Neural crest cell (in vitro differentiated cells): ENCODE measurements at regions not wholly inside any gene's neighbourhood (a gene's known extent, or its start where the extent isn't known, plus 50 kb on each side); places are given as distances from the start of the nearest gene placed in this dataset.
"Not testable (repeated sequence)": the region's sequence is repeated elsewhere in the genome, so short reads cannot be mapped to it uniquely, and the experiment has no call there.

Experiments
- DNase-seq: peaks from one replicate; pipeline ENCODE4 v3.0.0; 2021; ENCODE audit warnings: low read depth, mixed read lengths, low spot score
- H3K27ac Mint-ChIP-seq: one replicate; pipeline ENCODE4 v1.8.0; 2021; ENCODE audit warnings: mild to moderate bottlenecking, mixed read lengths; ENCODE audit not compliant: unreplicated experiment
- H3K27me3 Mint-ChIP-seq: 2 replicates; pipeline ENCODE4 v1.8.0; 2021; ENCODE audit warnings: low read depth, mild to moderate bottlenecking, mixed read lengths
- H3K36me3 Mint-ChIP-seq: 2 replicates; pipeline ENCODE4 v1.8.0; 2021; ENCODE audit warnings: low read depth, mild to moderate bottlenecking, mixed read lengths
- H3K4me1 Mint-ChIP-seq: 2 replicates; pipeline ENCODE4 v1.8.0; 2021; ENCODE audit warnings: mixed read lengths
- H3K4me3 Mint-ChIP-seq: one replicate; pipeline ENCODE4 v1.8.0; 2021; ENCODE audit warnings: mild to moderate bottlenecking, mixed read lengths
- H3K9me3 Mint-ChIP-seq: 2 replicates; pipeline ENCODE4 v1.8.0; 2021; ENCODE audit warnings: mixed read lengths
- CTCF ChIP-seq: fragments of 200-600 bp; sonication (generic); conservative IDR thresholded peaks from 2 replicates; pipeline ENCODE4 v1.5.0; 2021; ENCODE audit warnings: antibody characterized with exemption, mild to moderate bottlenecking

GRCh38 chr11:133636711-133637355 is 104.5 kb upstream of the OPCML start:
- TF ChIP-seq CTCF = no peak
- Mint-ChIP-seq H3K36me3 (peaks cover 2% of the 10 kb centered on the region), H3K27ac (no peak overlapping the region), H3K27me3 (no peaks in the 10 kb centered on the region), H3K4me1 (peaks cover 29% of the 10 kb centered on the region), H3K4me3 (no peak overlapping the region), H3K9me3 (peaks cover 2% of the 10 kb centered on the region)
- no peak for DNase-seq

DNA sequence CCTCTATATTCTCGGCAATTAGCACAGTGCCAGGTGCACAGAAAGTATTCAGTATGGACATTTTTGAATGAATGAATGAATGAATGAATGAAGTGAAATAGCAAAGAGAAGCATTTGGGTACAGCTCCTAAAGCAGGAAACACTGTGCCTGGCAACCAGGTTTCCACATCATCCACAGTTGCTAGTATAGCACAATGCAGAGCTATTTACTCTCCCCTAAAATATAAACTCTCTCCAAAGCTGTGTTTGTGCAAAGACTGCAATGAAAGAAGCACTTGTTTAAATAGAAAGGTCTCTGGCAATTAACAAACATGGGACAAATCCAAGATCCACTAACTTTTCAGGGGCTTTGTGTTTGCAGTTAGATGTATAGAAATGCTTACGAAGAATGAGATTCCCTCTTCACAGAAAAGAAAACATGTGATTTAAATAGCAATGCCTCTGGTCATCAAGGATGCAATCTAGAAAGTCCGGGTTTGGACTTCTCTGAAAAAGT is 103.0 kb upstream of the OPCML start:
- H3K36me3 Mint-ChIP-seq = no peaks in the 10 kb centered on the region
- peaks cover 24% of the 10 kb centered on the region for H3K4me1 Mint-ChIP-seq
- no peak for TF ChIP-seq CTCF
- no peaks in the 10 kb centered on the region for H3K27me3 Mint-ChIP-seq
- no peak overlapping the region for H3K4me3 Mint-ChIP-seq
- DNase-seq = no peak
- no peak overlapping the region for H3K27ac Mint-ChIP-seq
- H3K9me3 Mint-ChIP-seq = peaks cover 2% of the 10 kb centered on the region

DNA sequence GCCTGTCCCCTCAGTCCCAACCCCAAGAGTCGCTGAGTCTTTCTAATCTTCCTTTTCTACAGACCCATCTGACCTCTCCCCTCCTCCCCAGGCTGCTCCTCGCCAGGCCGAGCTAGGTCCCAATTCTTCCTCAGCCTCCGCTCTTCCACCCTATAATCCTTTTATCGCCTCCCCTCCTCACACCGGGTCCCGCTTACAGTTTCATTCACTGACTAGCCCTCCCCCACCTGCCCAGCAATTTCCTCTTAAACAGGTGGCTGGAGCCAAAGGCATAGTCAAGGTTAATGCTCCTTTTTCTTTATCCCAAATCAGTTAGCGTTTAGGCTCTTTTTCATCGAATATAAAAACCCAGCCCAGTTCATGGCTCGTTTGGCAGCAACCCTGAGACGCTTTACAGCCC is 96.1 kb upstream of the OPCML start:
- H3K27ac Mint-ChIP-seq, DNase-seq, H3K27me3 Mint-ChIP-seq, H3K4me3 Mint-ChIP-seq, H3K36me3 Mint-ChIP-seq, H3K4me1 Mint-ChIP-seq, H3K9me3 Mint-ChIP-seq: not testable (repeated sequence)

- no peak for TF ChIP-seq CTCF
- H3K4me1 Mint-ChIP-seq = no peaks in the 10 kb centered on the region
- no peaks in the 10 kb centered on the region for H3K27me3 Mint-ChIP-seq
- H3K36me3 Mint-ChIP-seq = peaks cover 5% of the 10 kb centered on the region
- peaks cover 5% of the 10 kb centered on the region for H3K9me3 Mint-ChIP-seq
- DNase-seq = no peak
- no peak overlapping the region for H3K27ac Mint-ChIP-seq
- no peak overlapping the region for H3K4me3 Mint-ChIP-seq
Measured at GRCh38 chr11:133621611-133622010, 89.3 kb upstream of the OPCML start.

GRCh38 chr11:133619973-133620372 is 87.7 kb upstream of the OPCML start:
- Mint-ChIP-seq H3K9me3 (peaks cover 8% of the 10 kb centered on the region), H3K27me3 (no peaks in the 10 kb centered on the region), H3K27ac (no peak overlapping the region), H3K4me1 (no peaks in the 10 kb centered on the region), H3K36me3 (peaks cover 7% of the 10 kb centered on the region), H3K4me3 (no peak overlapping the region)
- TF ChIP-seq CTCF = peak; percentile 52
- DNase-seq = no peak

DNA sequence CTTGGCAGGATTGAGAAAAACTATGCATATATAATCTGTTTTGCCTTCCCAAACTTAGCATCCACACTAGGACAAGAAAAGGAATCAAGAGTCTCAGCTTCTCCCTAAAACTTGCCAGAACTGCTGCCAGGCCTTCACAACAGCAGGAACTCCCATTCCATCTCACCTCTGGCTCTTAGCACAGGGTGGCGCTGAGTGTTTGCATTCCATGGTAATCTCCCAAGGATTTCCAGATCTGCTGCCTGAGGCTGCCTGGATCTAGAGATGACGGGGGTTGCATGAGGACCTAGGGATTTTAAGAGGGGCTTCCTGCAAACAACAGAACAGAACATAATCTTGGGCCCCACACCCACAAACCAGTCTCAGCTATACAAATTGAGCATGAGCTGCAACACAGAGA is 87.1 kb upstream of the OPCML start:
- Mint-ChIP-seq H3K27ac (no peak overlapping the region), H3K27me3 (no peaks in the 10 kb centered on the region)

More for the DNA sequence above, 87.1 kb upstream of the OPCML start:
- no peak overlapping the region for H3K4me3 Mint-ChIP-seq
- TF ChIP-seq CTCF = no peak
- H3K36me3 Mint-ChIP-seq = peaks cover 7% of the 10 kb centered on the region
- DNase-seq = no peak
- H3K4me1 Mint-ChIP-seq = no peaks in the 10 kb centered on the region
- H3K9me3 Mint-ChIP-seq = peaks cover 8% of the 10 kb centered on the region
